Effector memory CD8-positive, alpha-beta T cell (primary cell): ENCODE measurements at regions not wholly inside any gene's neighbourhood (a gene's known extent, or its start where the extent isn't known, plus 50 kb on each side); places are given as distances from the start of the nearest gene placed in this dataset.

Experiments used
- ATAC-seq: fragments of 150-1000 bp; cut with Tn5 transposase; replicated peaks from 2 replicates; pipeline ENCODE4 v1.10.0; 2021; ENCODE audit warnings: mild to moderate bottlenecking, moderate library complexity
- DNase-seq, 3 experiments: peaks; one replicate each; pipeline ENCODE4 v3.0.0; 2021
- H3K27ac Mint-ChIP-seq, 2 donors: one replicate each; pipeline ENCODE4 v1.8.0; 2022; ENCODE audit warnings: mild to moderate bottlenecking in 2 of 2, mixed read lengths in 2 of 2, moderate library complexity in 2 of 2
- H3K27me3 Mint-ChIP-seq, 2 donors: one replicate each; pipeline ENCODE4 v1.8.0; 2022; ENCODE audit warnings: mixed read lengths in 2 of 2
- H3K36me3 Mint-ChIP-seq: one replicate; pipeline ENCODE4 v1.8.0; 2022; ENCODE audit warnings: mild to moderate bottlenecking, moderate library complexity, mixed read lengths; ENCODE audit not compliant: insufficient read depth
- H3K4me1 Mint-ChIP-seq, 2 donors: one replicate each; pipeline ENCODE4 v1.8.0; 2022; ENCODE audit warnings: low read depth in 2 of 2, mixed read lengths in 2 of 2
- H3K4me3 Mint-ChIP-seq, 2 donors: one replicate each; pipeline ENCODE4 v1.8.0; 2022; ENCODE audit warnings: mild to moderate bottlenecking in 2 of 2, mixed read lengths in 2 of 2, moderate library complexity in 2 of 2
- H3K9me3 Mint-ChIP-seq, 2 donors: one replicate each; pipeline ENCODE4 v1.8.0; 2022; ENCODE audit warnings: mixed read lengths in 2 of 2

- Mint-ChIP-seq H3K27me3 (no peaks in the 10 kb centered on the region), H3K4me1 (no peaks in the 10 kb centered on the region), H3K27ac (no peak overlapping the region), H3K4me3 (no peak overlapping the region), H3K9me3 (no peaks in the 10 kb centered on the region), H3K36me3 (no peaks in the 10 kb centered on the region)
- no peak for DNase-seq
- ATAC-seq = no peak
Observed at GRCh38 chr2:37781028-37781427, 109.6 kb upstream of the CDC42EP3 start.

GRCh38 chr2:37782155-37782673 is 110.8 kb upstream of the CDC42EP3 start:
- H3K27ac Mint-ChIP-seq = no peak overlapping the region
- no peak overlapping the region for H3K4me3 Mint-ChIP-seq
- no peaks in the 10 kb centered on the region for H3K27me3 Mint-ChIP-seq
- ATAC-seq (no peak), DNase-seq (no peak)
- no peaks in the 10 kb centered on the region for H3K4me1 Mint-ChIP-seq
- H3K36me3 Mint-ChIP-seq = no peaks in the 10 kb centered on the region
- peaks cover 0 to 4% of the 10 kb centered on the region in 2 donors for H3K9me3 Mint-ChIP-seq

- Mint-ChIP-seq H3K9me3 (peaks cover 0 to 8% of the 10 kb centered on the region in 2 donors), H3K4me1 (no peaks in the 10 kb centered on the region), H3K36me3 (no peaks in the 10 kb centered on the region), H3K4me3 (no peak overlapping the region), H3K27me3 (no peaks in the 10 kb centered on the region), H3K27ac (no peak overlapping the region)
- DNase-seq (no peak), ATAC-seq (no peak)
Observed at GRCh38 chr2:37782721-37783371, 111.4 kb upstream of the CDC42EP3 start.

GRCh38 chr2:37783545-37783944 is 112.1 kb upstream of the CDC42EP3 start:
- peaks cover 0 to 8% of the 10 kb centered on the region in 2 donors for H3K9me3 Mint-ChIP-seq
- ATAC-seq = no peak
- H3K36me3 Mint-ChIP-seq = no peaks in the 10 kb centered on the region
- H3K4me1 Mint-ChIP-seq = no peaks in the 10 kb centered on the region
- no peaks in the 10 kb centered on the region for H3K27me3 Mint-ChIP-seq
- no peak overlapping the region for H3K4me3 Mint-ChIP-seq
- DNase-seq = no peak
- H3K27ac Mint-ChIP-seq = no peak overlapping the region

- Mint-ChIP-seq H3K4me1 (no peaks in the 10 kb centered on the region), H3K27me3 (no peaks in the 10 kb centered on the region), H3K4me3 (no peak overlapping the region), H3K9me3 (peaks cover 0 to 8% of the 10 kb centered on the region in 2 donors), H3K36me3 (no peaks in the 10 kb centered on the region), H3K27ac (no peak overlapping the region)
- no peak for ATAC-seq
- DNase-seq = no peak
Observed at GRCh38 chr2:37784071-37784758, 112.8 kb upstream of the CDC42EP3 start.

GRCh38 chr2:37784759-37785149 is 113.3 kb upstream of the CDC42EP3 start:
- H3K4me3 Mint-ChIP-seq = no peak overlapping the region
- peaks cover 0 to 8% of the 10 kb centered on the region in 2 donors for H3K9me3 Mint-ChIP-seq
- no peaks in the 10 kb centered on the region for H3K36me3 Mint-ChIP-seq
- DNase-seq = no peak
- ATAC-seq = no peak
- H3K4me1 Mint-ChIP-seq = no peaks in the 10 kb centered on the region
- no peaks in the 10 kb centered on the region for H3K27me3 Mint-ChIP-seq
- no peak overlapping the region for H3K27ac Mint-ChIP-seq

GRCh38 chr2:37786191-37786698 is 114.8 kb upstream of the CDC42EP3 start:
- Mint-ChIP-seq H3K4me1 (no peaks in the 10 kb centered on the region), H3K4me3 (no peak overlapping the region), H3K27ac (no peak overlapping the region), H3K9me3 (peaks cover 0 to 8% of the 10 kb centered on the region in 2 donors), H3K36me3 (no peaks in the 10 kb centered on the region), H3K27me3 (no peaks in the 10 kb centered on the region)
- DNase-seq (no peak), ATAC-seq (no peak)

- no peaks in the 10 kb centered on the region for H3K36me3 Mint-ChIP-seq
- H3K27ac Mint-ChIP-seq = no peak overlapping the region
- no peaks in the 10 kb centered on the region for H3K27me3 Mint-ChIP-seq
- DNase-seq (no peak), ATAC-seq (no peak)
- peaks cover 0 to 8% of the 10 kb centered on the region in 2 donors for H3K9me3 Mint-ChIP-seq
- no peaks in the 10 kb centered on the region for H3K4me1 Mint-ChIP-seq
- no peak overlapping the region for H3K4me3 Mint-ChIP-seq
Observed at GRCh38 chr2:37786854-37787253, 115.4 kb upstream of the CDC42EP3 start.

GRCh38 chr2:37788602-37789209 is 117.3 kb upstream of the CDC42EP3 start:
- H3K4me1 Mint-ChIP-seq = peaks cover 0 to 5% of the 10 kb centered on the region in 2 donors
- no peak for ATAC-seq
- no peaks in the 10 kb centered on the region for H3K36me3 Mint-ChIP-seq
- H3K4me3 Mint-ChIP-seq = no peak overlapping the region
- no peaks in the 10 kb centered on the region for H3K27me3 Mint-ChIP-seq
- no peak for DNase-seq
- peaks cover 0 to 8% of the 10 kb centered on the region in 2 donors for H3K9me3 Mint-ChIP-seq
- H3K27ac Mint-ChIP-seq = no peak overlapping the region

- Mint-ChIP-seq H3K4me1 (peaks cover 2 to 5% of the 10 kb centered on the region in 2 donors), H3K9me3 (peaks cover 0 to 8% of the 10 kb centered on the region in 2 donors), H3K36me3 (no peaks in the 10 kb centered on the region), H3K27me3 (no peaks in the 10 kb centered on the region), H3K4me3 (no peak overlapping the region), H3K27ac (no peak overlapping the region)
- DNase-seq (no peak), ATAC-seq (no peak)
Observed at GRCh38 chr2:37790019-37790418, 118.6 kb upstream of the CDC42EP3 start.

- Mint-ChIP-seq H3K36me3 (no peaks in the 10 kb centered on the region), H3K27me3 (no peaks in the 10 kb centered on the region), H3K4me3 (no peak overlapping the region), H3K9me3 (peaks cover 0 to 8% of the 10 kb centered on the region in 2 donors), H3K4me1 (peaks cover 2 to 5% of the 10 kb centered on the region in 2 donors), H3K27ac (no peak overlapping the region)
- ATAC-seq (no peak), DNase-seq (no peak)
Observed at GRCh38 chr2:37790462-37790861, 119.0 kb upstream of the CDC42EP3 start.

- peaks cover 0 to 2% of the 10 kb centered on the region in 2 donors for H3K9me3 Mint-ChIP-seq
- no peak overlapping the region for H3K27ac Mint-ChIP-seq
- H3K27me3 Mint-ChIP-seq = no peaks in the 10 kb centered on the region
- ATAC-seq = no peak
- H3K36me3 Mint-ChIP-seq = no peaks in the 10 kb centered on the region
- H3K4me1 Mint-ChIP-seq = peaks cover 2 to 5% of the 10 kb centered on the region in 2 donors
- no peak for DNase-seq
- H3K4me3 Mint-ChIP-seq = no peak overlapping the region
Observed at GRCh38 chr2:37792366-37792765, 120.9 kb upstream of the CDC42EP3 start.

GRCh38 chr2:37793004-37793403 is 121.6 kb upstream of the CDC42EP3 start:
- no peaks in the 10 kb centered on the region for H3K9me3 Mint-ChIP-seq
- DNase-seq (no peak), ATAC-seq (no peak)
- no peaks in the 10 kb centered on the region for H3K36me3 Mint-ChIP-seq
- no peaks in the 10 kb centered on the region for H3K27me3 Mint-ChIP-seq
- no peak overlapping the region for H3K27ac Mint-ChIP-seq
- H3K4me1 Mint-ChIP-seq = peaks cover 2 to 5% of the 10 kb centered on the region in 2 donors
- no peak overlapping the region for H3K4me3 Mint-ChIP-seq
